Vagina (tissue), 2 donors: ENCODE measurements at regions not wholly inside any gene's neighbourhood (a gene's known extent, or its start where the extent isn't known, plus 50 kb on each side); places are given as distances from the start of the nearest gene placed in this dataset.

Experiments used
- DNase-seq, 2 donors: peaks; one replicate each; pipeline ENCODE4 v3.0.0-alpha.2; 2017; ENCODE audit errors: extremely low spot score in 2 of 2
- H3K27ac ChIP-seq: fragments of 200-600 bp; sonication (generic); one replicate; pipeline ENCODE4 v1.5.1; 2019
- H3K27me3 ChIP-seq: fragments of 200-600 bp; sonication (generic); one replicate; pipeline ENCODE4 v1.5.1; 2019
- H3K36me3 ChIP-seq, 2 donors: fragments of 200-600 bp; sonication (generic); one replicate each; pipeline ENCODE4 v1.5.1; 2017 to 2019
- H3K4me1 ChIP-seq: fragments of 200-600 bp; sonication (generic); one replicate; pipeline ENCODE4 v1.5.1; 2019
- H3K4me3 ChIP-seq, 2 donors: fragments of 200-600 bp; sonication (generic); 1 replicate in 1 of 2; 2 replicates in 1 of 2; pipeline ENCODE4 v1.5.1; 2016 to 2019
- H3K9me3 ChIP-seq: fragments of 200-600 bp; sonication (generic); one replicate; pipeline ENCODE4 v1.5.1; 2019
- CTCF ChIP-seq, 3 experiments: fragments of 450-650 bp in 2 of 3; fragments of 200-600 bp in 1 of 3; sonication (generic) in 1 of 3; IDR thresholded peaks; one replicate each; pipeline ENCODE4 v1.5.1; 2017 to 2019; ENCODE audit warnings: antibody characterized with exemption in 3 of 3, mild to moderate bottlenecking in 2 of 3, moderate library complexity in 2 of 3
- POLR2A ChIP-seq, 2 donors: fragments of 450-650 bp; IDR thresholded peaks; one replicate each; pipeline ENCODE4 v1.6.1; 2017; ENCODE audit warnings: antibody characterized with exemption in 2 of 2, mild to moderate bottlenecking in 2 of 2, moderate library complexity in 2 of 2
- POLR2AphosphoS5 ChIP-seq, 2 donors: sonication (generic); formaldehyde crosslinking; IDR thresholded peaks; one replicate each; pipeline ENCODE4 v1.9.0; 2017; ENCODE audit warnings: antibody characterized with exemption in 2 of 2, mild to moderate bottlenecking in 2 of 2, low read depth in 1 of 2; ENCODE audit not compliant: insufficient read depth in 1 of 2
- intact Hi-C: fragments of 100-400 bp; cut with DNase I; formaldehyde crosslinking; loops from one replicate; pipeline ENCODE4 v1.15.1; 2023

- Histone ChIP-seq H3K36me3 (no peaks in the 10 kb centered on the region), H3K4me1 (no peaks in the 10 kb centered on the region), H3K4me3 (no peak overlapping the region), H3K27me3 (no peaks in the 10 kb centered on the region), H3K9me3 (no peaks in the 10 kb centered on the region), H3K27ac (no peak overlapping the region)
- TF ChIP-seq POLR2A (IDR thresholded peaks at IDR 0.05): no peak
- TF ChIP-seq POLR2AphosphoS5 (IDR thresholded peaks at IDR 0.05; ENCODE audit: insufficient read depth in 1 of 2, low read depth in 1 of 2): no peak
- TF ChIP-seq CTCF (IDR thresholded peaks at IDR 0.05): no peak
- DNase-seq: no peak
- intact Hi-C loops: no loop called here
These were observed 212.6 kb upstream of the HTR1E start for GRCh38 chr6:86724695-86725094.

DNA sequence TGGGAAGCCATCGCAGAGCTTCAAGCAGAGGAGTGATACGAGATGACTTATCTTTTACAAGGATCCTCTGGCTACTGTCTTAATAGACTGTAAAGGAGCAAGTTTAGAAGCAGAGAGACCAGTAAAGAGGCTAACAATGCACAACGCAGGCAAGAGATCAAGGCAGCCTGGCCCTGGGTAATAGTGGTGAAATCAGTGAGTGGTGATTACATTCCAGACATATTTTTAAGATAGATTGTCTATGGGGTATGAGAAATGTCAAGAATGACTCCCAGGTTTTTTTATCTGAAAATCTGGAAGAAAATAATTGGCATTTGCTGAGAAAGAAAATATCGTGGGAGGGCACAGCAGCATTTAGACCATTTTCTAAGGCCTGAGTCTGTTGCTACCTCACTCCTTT is 213.6 kb upstream of the HTR1E start:
- H3K27me3 ChIP-seq: no peaks in the 10 kb centered on the region
- H3K36me3 ChIP-seq: no peaks in the 10 kb centered on the region
- H3K9me3 ChIP-seq: no peaks in the 10 kb centered on the region
- H3K4me3 ChIP-seq: no peak overlapping the region
- intact Hi-C loops: no loop called here
- no peaks in the 10 kb centered on the region for H3K4me1 ChIP-seq
- no peak overlapping the region for H3K27ac ChIP-seq
- TF ChIP-seq POLR2A (IDR thresholded peaks at IDR 0.05): no peak
- TF ChIP-seq POLR2AphosphoS5 (IDR thresholded peaks at IDR 0.05; ENCODE audit: insufficient read depth in 1 of 2, low read depth in 1 of 2): no peak
- no peak for TF ChIP-seq CTCF (IDR thresholded peaks at IDR 0.05)
- DNase-seq: no peak

GRCh38 chr6:86723151-86723550 is 214.2 kb upstream of the HTR1E start:
- Histone ChIP-seq H3K4me1 (no peaks in the 10 kb centered on the region), H3K27ac (no peak overlapping the region), H3K4me3 (no peak overlapping the region), H3K36me3 (no peaks in the 10 kb centered on the region), H3K27me3 (no peaks in the 10 kb centered on the region), H3K9me3 (no peaks in the 10 kb centered on the region)
- TF ChIP-seq CTCF (IDR thresholded peaks at IDR 0.05): no peak
- TF ChIP-seq POLR2A (IDR thresholded peaks at IDR 0.05): no peak
- TF ChIP-seq POLR2AphosphoS5 (IDR thresholded peaks at IDR 0.05; ENCODE audit: insufficient read depth in 1 of 2, low read depth in 1 of 2): no peak
- no peak for DNase-seq
- intact Hi-C loops: no loop called here

- TF ChIP-seq CTCF (IDR thresholded peaks at IDR 0.05) (no peak), POLR2A (IDR thresholded peaks at IDR 0.05) (no peak), POLR2AphosphoS5 (IDR thresholded peaks at IDR 0.05; ENCODE audit: insufficient read depth in 1 of 2, low read depth in 1 of 2) (no peak)
- DNase-seq: no peak
- H3K4me1 ChIP-seq: no peaks in the 10 kb centered on the region
- H3K9me3 ChIP-seq: no peaks in the 10 kb centered on the region
- H3K27ac ChIP-seq: no peak overlapping the region
- H3K4me3 ChIP-seq: no peak overlapping the region
- intact Hi-C loops: no loop called here
- H3K27me3 ChIP-seq: no peaks in the 10 kb centered on the region
- no peaks in the 10 kb centered on the region for H3K36me3 ChIP-seq
These were observed 215.2 kb upstream of the HTR1E start for GRCh38 chr6:86722131-86722530.

DNA sequence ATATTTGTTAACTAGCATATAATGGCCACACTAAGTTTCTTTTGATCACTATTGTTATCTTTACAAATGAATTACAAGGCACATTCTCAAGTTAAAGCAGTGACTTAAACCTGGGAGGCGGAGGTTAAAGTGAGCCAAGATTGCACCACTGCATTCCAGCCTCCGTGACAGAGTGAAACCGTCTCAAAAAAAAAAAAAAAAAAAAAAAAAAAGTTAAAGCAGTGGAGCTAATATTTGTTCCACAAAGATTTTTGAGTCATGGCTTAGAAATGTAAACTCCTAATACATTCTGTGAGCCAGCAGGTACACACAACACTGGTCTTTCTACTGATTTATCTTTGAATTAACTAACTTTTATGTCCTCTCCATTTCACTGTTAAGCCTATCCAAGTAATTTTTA is 221.7 kb upstream of the HTR1E start:
- H3K27ac ChIP-seq: no peak overlapping the region
- no peaks in the 10 kb centered on the region for H3K27me3 ChIP-seq
- H3K36me3 ChIP-seq: no peaks in the 10 kb centered on the region
- intact Hi-C loops: no loop called here
- no peak for DNase-seq
- no peak for TF ChIP-seq POLR2A (IDR thresholded peaks at IDR 0.05)
- no peak for TF ChIP-seq CTCF (IDR thresholded peaks at IDR 0.05)
- no peak for TF ChIP-seq POLR2AphosphoS5 (IDR thresholded peaks at IDR 0.05; ENCODE audit: insufficient read depth in 1 of 2, low read depth in 1 of 2)
- no peak overlapping the region for H3K4me3 ChIP-seq
- H3K9me3 ChIP-seq: no peaks in the 10 kb centered on the region
- H3K4me1 ChIP-seq: no peaks in the 10 kb centered on the region
